T-helper 1 cell treated with Interleukin-12 subunit alpha and Interleukin-12 subunit beta and Interleukin-4 antibody, amounts not matched to agents 30 μg/mL and 1 μg/mL, for 36 hours (primary cell): ENCODE measurements at regions not wholly inside any gene's neighbourhood (a gene's known extent, or its start where the extent isn't known, plus 50 kb on each side); places are given as distances from the start of the nearest gene placed in this dataset.
"Not testable (repeated sequence)": the region's sequence is repeated elsewhere in the genome, so short reads cannot be mapped to it uniquely, and the experiment has no call there.

Source experiments
- H3K27ac Mint-ChIP-seq: one replicate; pipeline ENCODE4 v1.8.0; 2021; ENCODE audit warnings: mild to moderate bottlenecking, mixed read lengths
- H3K27me3 Mint-ChIP-seq: one replicate; pipeline ENCODE4 v1.8.0; 2021; ENCODE audit warnings: low read depth, mixed read lengths
- H3K36me3 Mint-ChIP-seq: one replicate; pipeline ENCODE4 v1.8.0; 2021; ENCODE audit warnings: low read depth, mixed read lengths
- H3K4me1 Mint-ChIP-seq: one replicate; pipeline ENCODE4 v1.8.0; 2021; ENCODE audit warnings: low read depth, mixed read lengths
- H3K4me3 Mint-ChIP-seq: one replicate; pipeline ENCODE4 v1.8.0; 2021; ENCODE audit warnings: mild to moderate bottlenecking, moderate library complexity, mixed read lengths
- H3K9me3 Mint-ChIP-seq: one replicate; pipeline ENCODE4 v1.8.0; 2021; ENCODE audit warnings: mixed read lengths

DNA sequence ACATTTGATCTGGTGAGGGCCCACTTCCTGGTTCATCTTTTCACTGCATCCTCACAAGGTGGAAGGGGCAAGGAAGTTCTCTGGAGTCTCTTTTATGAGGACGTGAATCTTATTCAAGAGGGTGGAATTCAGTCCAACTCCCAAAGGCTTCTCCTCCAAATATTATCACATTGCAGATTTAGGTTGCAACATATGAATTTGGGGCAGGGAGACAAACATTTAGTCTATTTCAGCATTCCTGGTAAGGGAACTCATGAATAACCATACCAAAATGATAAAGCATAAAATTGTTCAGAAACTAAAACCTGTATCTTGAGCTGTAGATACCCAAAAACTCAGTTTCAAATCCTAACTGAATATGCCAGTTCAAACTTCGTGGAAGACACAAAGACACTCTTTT, 246.8 kb downstream of the QDPR start:
- Mint-ChIP-seq H3K9me3 (no peaks in the 10 kb centered on the region), H3K4me1 (no peaks in the 10 kb centered on the region), H3K4me3 (no peak overlapping the region), H3K27me3 (peaks cover 14% of the 10 kb centered on the region), H3K36me3 (no peaks in the 10 kb centered on the region), H3K27ac (no peak overlapping the region)

DNA sequence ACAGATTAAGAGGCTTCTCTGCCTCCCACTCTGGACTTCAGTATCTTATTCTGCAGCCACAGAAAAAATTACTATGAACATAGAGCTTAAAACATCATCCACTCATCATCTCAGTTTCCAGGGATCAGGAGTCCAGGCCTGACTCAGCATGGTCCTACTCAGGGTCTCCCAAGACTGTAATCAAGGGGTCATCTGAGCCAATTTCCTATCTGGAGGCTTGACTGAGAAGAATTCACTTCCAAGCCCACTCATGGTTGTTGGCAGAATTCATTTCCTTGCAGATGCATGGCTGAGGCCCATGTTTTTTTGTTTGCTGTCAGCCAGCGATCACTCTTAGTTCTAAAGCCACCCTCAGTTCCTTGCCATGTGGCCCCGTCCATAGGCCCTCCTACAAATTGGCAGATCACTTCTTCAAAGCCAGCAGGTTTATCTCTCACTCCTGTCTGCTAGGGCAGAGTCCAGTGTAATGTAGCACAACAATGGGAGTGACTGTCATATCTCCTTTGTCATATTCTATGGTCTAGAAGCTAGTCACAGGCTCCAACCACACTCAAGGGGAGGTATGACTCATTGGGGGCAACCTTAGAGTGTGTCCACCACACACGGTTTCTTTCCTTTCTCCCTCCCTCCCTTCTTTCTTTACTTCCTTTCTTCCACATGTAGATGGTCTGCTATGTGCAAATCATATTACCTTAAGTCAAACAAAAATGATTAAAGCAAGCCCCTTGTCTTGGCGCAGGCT, 251.6 kb downstream of the QDPR start:
- Mint-ChIP-seq H3K4me1 (no peaks in the 10 kb centered on the region), H3K27me3 (no peaks in the 10 kb centered on the region), H3K4me3 (no peak overlapping the region), H3K36me3 (no peaks in the 10 kb centered on the region), H3K9me3 (no peaks in the 10 kb centered on the region), H3K27ac (no peak overlapping the region)

DNA sequence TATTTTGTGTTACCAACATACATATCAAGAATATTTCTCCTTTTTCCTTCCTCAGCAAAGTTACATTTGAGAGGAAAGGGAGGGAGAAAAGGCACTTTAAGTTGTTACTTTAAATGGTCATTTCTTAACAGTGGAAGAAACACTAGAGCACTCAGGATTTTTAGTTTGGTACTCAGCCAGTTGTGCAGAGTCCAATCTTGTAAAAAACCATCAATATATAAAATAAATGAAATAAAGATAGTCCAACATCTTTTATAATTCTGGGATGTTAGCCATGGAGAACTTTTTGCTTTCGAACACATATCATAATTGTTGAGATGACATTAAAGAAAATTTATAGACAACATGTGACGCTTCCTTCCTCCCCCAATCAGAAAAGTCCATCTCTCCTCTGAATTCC, 253.8 kb downstream of the QDPR start:
- Mint-ChIP-seq H3K27ac (no peak overlapping the region), H3K9me3 (no peaks in the 10 kb centered on the region), H3K4me1 (no peaks in the 10 kb centered on the region), H3K27me3 (no peaks in the 10 kb centered on the region), H3K36me3 (no peaks in the 10 kb centered on the region), H3K4me3 (no peak overlapping the region)

DNA sequence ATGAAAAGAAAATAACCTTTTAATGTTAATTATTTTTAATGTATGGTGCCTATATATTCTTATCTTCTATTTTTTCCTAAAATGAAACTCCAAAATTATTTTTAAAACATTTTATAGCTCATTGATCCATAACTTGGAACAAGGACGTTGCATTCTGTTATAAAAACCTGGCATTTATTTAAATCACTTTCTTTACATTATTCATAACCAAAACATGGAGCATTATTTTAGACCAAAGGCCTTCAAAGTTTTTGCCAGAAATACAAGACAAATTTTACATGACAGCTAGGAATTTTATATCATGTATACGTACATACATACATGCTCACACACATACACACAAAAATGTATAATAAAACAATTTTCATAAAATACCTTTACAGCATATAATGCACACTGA, 259.8 kb downstream of the QDPR start:
- Mint-ChIP-seq H3K4me3 (no peak overlapping the region), H3K9me3 (no peaks in the 10 kb centered on the region), H3K27me3 (peaks cover 3% of the 10 kb centered on the region), H3K4me1 (no peaks in the 10 kb centered on the region), H3K27ac (no peak overlapping the region), H3K36me3 (no peaks in the 10 kb centered on the region)

DNA sequence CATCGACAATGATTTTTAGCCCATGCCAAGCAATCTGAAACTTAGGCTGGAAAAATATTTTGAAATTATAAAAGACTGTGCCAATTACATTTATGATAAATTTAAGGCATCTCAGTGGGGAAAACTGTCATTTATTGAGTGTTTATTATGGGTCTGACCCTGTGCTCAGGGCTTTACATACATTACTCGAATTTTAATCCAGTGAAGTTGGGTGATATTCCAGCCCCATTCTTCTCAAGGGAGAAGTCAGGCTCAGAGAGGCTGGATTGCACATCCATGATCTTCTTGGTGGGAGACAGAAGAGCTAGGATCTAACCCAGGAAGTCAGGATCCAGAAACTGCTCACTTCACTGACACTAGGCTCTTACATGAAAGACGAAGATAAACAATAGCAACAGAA, 260.8 kb downstream of the QDPR start:
- no peaks in the 10 kb centered on the region for H3K36me3 Mint-ChIP-seq
- no peak overlapping the region for H3K4me3 Mint-ChIP-seq

DNA sequence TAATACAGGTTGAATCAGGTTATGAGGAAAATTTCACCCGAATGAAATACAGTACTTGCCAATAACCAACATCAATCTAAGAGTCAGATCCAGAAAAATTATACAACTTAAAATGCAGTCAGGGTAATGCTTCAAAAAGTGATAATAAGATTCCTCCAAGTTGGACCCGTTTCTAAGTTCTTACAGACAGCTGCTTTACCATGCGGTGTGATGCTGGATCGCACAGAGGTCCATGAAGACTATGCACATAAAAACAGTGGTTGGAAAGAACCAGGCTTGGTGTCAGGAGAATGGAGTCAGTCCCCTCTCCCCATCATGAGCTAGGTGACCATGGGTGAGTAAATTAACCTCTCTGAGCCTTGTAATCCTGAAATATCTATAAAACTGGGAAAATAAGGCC, 261.3 kb downstream of the QDPR start:
- no peaks in the 10 kb centered on the region for H3K4me1 Mint-ChIP-seq
- peaks cover 3% of the 10 kb centered on the region for H3K27me3 Mint-ChIP-seq

More for the DNA sequence above, 260.8 kb downstream of the QDPR start:
- H3K9me3 Mint-ChIP-seq = no peaks in the 10 kb centered on the region
- no peak overlapping the region for H3K27ac Mint-ChIP-seq
- H3K4me1 Mint-ChIP-seq = no peaks in the 10 kb centered on the region
- peaks cover 3% of the 10 kb centered on the region for H3K27me3 Mint-ChIP-seq

DNA sequence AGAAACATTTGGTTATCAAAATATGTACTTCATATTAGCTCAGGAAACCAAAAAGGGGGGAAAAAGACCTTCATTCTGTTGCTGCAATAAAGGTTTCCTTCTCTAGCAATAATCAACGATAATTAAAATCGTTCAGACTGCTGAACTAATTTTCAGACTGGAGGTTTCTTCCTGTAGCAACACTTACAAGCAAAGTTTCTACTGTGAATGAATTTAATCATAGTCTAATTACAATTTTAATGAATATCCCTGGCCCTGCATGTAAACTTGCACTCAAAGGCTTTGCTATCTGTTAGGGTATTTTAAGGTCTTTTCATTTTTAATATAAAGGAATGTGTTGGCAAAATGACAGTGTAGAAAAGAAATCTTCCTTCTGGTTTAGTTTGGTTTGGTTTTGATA, 265.2 kb downstream of the QDPR start:
- H3K4me1 Mint-ChIP-seq = no peaks in the 10 kb centered on the region
- peaks cover 3% of the 10 kb centered on the region for H3K27me3 Mint-ChIP-seq
- no peak overlapping the region for H3K27ac Mint-ChIP-seq
- no peaks in the 10 kb centered on the region for H3K36me3 Mint-ChIP-seq
- H3K4me3 Mint-ChIP-seq = no peak overlapping the region
- H3K9me3 Mint-ChIP-seq = no peaks in the 10 kb centered on the region

More for the DNA sequence above, 261.3 kb downstream of the QDPR start:
- Mint-ChIP-seq H3K4me3 (no peak overlapping the region), H3K9me3 (no peaks in the 10 kb centered on the region), H3K27ac (no peak overlapping the region), H3K36me3 (no peaks in the 10 kb centered on the region)

DNA sequence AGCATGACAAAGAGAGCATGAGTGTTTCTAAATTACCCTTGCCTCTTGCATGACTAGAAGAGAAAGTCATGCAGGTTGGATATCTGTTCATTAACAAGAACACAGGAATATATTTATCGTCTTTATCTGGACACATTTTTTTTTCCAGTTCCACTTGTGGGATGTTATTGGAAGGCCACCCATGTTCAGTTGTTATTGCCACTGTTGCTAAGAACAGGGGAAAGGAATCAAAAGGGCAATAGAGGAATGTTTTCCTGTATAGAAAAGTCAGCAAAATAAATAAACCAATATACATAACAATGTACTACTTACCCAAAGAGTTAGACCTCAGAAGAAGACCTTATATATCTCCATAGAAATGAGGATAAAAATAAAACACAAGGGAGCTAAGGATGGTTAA, 270.1 kb downstream of the QDPR start:
- H3K36me3 Mint-ChIP-seq = no peaks in the 10 kb centered on the region
- no peak overlapping the region for H3K27ac Mint-ChIP-seq
- no peaks in the 10 kb centered on the region for H3K27me3 Mint-ChIP-seq
- no peaks in the 10 kb centered on the region for H3K4me1 Mint-ChIP-seq
- H3K9me3 Mint-ChIP-seq = no peaks in the 10 kb centered on the region
- no peak overlapping the region for H3K4me3 Mint-ChIP-seq

DNA sequence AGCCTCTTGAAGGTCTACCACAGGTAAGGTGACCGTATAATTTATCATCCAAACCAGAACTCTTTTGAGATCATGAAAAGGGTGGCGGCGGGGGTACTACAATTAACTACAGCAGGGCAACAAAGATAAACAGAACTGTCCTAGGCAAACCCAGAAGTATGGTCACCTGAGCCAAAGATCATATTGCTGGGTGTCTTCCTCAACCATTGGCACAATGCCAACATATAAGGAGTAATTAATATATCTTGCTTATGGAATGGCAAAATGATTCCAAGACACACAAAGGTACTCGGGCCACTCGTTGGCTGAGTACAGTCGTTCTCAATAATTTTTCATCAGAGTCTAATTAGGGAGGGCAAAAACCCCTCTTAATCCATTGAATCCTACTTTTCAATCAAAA, 273.3 kb downstream of the QDPR start:
- Mint-ChIP-seq H3K27me3 (peaks cover 2% of the 10 kb centered on the region), H3K27ac (no peak overlapping the region), H3K4me3 (no peak overlapping the region), H3K9me3 (no peaks in the 10 kb centered on the region), H3K4me1 (no peaks in the 10 kb centered on the region), H3K36me3 (no peaks in the 10 kb centered on the region)

DNA sequence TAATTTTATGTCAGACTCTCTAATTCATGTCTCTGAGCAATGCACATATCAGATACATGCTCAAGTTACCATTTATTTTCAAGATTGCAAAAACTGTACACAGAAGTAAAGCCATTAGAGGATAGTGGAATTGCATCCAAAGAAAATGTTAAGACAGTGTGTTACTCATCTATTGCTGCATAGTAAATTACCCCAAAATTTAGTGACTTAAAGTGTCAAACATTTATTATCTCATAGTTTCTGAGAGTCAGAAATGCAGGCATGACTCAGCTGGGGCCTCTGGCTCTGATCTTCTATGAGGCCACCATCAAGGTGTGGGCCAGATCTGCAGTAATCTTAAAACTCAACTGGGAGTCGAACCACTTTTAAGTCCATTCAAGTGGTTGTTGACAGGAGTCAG, 275.2 kb downstream of the QDPR start:
- Mint-ChIP-seq H3K36me3 (no peaks in the 10 kb centered on the region), H3K27me3 (peaks cover 3% of the 10 kb centered on the region), H3K4me1 (no peaks in the 10 kb centered on the region), H3K4me3 (no peak overlapping the region), H3K9me3 (no peaks in the 10 kb centered on the region), H3K27ac (no peak overlapping the region)

DNA sequence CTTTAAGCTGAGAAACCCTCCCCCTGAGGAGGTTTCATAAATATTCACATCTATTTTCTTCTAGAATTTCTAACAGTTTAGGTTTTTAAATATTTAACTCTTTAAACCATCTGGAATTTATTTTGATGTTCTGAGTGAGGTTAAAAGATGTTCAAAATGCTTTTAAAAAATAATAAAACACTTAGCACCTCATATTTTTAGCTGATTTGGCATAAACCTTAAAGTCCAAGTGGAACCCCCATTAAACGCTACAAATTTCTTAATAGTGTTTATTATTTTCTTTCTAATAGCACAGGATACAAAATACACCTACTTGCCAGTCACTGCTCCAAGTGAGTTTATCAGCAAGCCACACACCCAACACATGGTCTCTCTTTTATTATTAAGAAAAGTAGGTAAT, 277.2 kb downstream of the QDPR start:
- H3K9me3 Mint-ChIP-seq = no peaks in the 10 kb centered on the region
- no peak overlapping the region for H3K4me3 Mint-ChIP-seq
- H3K27ac Mint-ChIP-seq = no peak overlapping the region
- peaks cover 3% of the 10 kb centered on the region for H3K27me3 Mint-ChIP-seq
- no peaks in the 10 kb centered on the region for H3K36me3 Mint-ChIP-seq
- H3K4me1 Mint-ChIP-seq = no peaks in the 10 kb centered on the region

DNA sequence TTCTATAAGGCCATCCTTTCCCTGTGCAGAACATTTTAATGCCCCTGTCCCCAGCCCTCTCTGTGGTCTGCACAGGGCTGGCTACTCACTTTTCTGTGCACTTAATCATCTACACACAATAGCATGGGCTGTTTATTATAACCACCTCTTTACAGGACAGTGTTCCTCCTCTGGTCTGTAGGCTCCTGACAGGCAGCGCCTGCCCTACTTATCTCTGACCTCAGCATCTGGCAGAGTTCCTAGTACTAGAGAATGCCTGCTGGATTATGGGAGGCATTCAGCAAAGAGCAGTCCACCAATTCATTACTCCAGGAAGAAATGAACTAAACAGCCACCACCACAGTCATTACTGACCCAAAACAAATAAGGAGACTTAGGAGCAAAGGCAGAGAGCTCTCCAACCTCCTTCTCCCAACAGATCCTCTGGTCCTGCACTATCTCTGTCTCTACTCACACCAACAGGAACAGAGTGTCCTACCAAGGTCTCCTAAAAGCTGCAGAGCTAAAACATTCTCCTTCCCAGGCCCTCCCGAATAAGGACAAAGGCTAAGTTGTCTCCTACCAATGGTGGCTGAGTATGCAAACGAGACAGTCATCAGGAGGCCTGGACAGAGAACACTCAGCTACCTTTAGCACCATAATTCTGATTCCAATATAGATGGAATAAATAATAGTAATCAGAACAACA, 279.2 kb downstream of the QDPR start:
- H3K9me3 Mint-ChIP-seq = no peaks in the 10 kb centered on the region
- H3K27ac Mint-ChIP-seq = no peak overlapping the region
- no peak overlapping the region for H3K4me3 Mint-ChIP-seq
- no peaks in the 10 kb centered on the region for H3K4me1 Mint-ChIP-seq
- H3K27me3 Mint-ChIP-seq = peaks cover 3% of the 10 kb centered on the region
- H3K36me3 Mint-ChIP-seq = no peaks in the 10 kb centered on the region

DNA sequence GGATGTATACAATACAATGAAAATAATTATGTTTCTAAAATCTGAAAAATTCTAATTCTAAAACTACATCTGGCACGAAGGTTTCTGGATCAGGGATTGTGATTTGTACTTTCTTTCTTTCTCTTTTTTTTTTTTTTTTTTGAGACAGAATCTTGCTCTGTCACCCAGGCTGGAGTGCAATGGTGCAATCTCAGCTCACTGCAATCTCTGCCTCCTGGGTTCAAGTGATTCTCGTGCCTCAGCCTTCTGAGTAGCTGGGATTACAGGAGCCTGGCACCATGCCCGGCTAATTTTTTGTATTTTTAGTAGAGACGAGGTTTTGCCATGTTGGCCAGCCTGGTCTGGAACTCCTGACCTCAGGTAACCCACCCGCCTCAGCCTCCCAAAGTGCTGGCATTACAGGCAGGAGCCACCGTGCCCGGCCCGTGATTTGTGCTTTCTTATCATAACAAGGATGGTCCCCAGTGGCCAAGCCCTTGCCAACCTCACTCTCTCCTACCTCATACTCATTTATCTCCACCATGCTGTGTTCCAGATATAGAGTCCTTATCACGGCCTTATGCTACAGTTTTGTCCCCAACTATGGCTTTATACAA, 279.9 kb downstream of the QDPR start:
- H3K4me3 Mint-ChIP-seq, H3K4me1 Mint-ChIP-seq, H3K36me3 Mint-ChIP-seq, H3K9me3 Mint-ChIP-seq, H3K27me3 Mint-ChIP-seq, H3K27ac Mint-ChIP-seq: not testable (repeated sequence)

DNA sequence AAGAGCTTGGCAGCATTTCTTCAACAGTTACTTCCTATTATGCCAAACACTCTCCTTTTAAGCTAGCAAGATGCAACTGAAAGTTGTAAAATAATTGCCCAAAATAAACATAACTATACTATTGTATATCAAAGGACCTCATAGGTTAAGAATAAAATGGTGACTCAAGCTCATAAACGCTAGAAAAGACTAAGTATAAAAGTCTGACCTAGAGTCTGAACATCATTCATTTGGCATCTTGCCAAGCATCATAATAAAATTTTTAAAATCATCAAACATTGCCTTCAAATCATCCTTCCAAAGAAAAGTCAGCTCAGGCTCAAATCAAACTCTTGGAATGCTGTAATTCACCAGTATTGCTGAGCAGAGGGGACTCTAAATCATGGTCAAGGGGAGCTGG, 281.2 kb downstream of the QDPR start:
- Mint-ChIP-seq H3K27ac (no peak overlapping the region), H3K27me3 (peaks cover 3% of the 10 kb centered on the region), H3K4me1 (no peaks in the 10 kb centered on the region), H3K9me3 (no peaks in the 10 kb centered on the region), H3K36me3 (no peaks in the 10 kb centered on the region), H3K4me3 (no peak overlapping the region)

DNA sequence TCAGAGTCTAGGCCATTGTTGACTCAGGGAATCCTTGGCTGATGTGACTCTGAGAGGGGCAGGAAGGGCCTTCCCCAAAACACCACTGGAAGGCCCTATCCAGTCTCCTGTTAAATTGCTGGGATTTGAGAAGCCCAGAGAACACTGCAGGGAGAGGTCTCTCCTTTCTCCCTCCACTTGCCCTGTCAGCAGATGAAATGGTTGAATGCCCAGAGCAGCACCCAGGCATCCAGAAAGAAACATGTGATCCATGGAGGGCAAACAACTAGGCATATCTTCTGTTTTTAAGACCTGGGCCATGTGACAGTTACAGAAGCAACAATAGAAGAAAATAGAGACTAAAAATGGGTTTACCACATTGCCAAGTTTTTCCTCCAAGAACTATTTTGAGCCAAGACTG, 291.1 kb downstream of the QDPR start:
- H3K9me3 Mint-ChIP-seq = no peaks in the 10 kb centered on the region
- H3K36me3 Mint-ChIP-seq = no peaks in the 10 kb centered on the region
- H3K4me3 Mint-ChIP-seq = no peak overlapping the region
- H3K27me3 Mint-ChIP-seq = no peaks in the 10 kb centered on the region
- no peak overlapping the region for H3K27ac Mint-ChIP-seq
- H3K4me1 Mint-ChIP-seq = no peaks in the 10 kb centered on the region
